Heart right ventricle (tissue), 16 donors: ENCODE measurements at regions not wholly inside any gene's neighbourhood (a gene's known extent, or its start where the extent isn't known, plus 50 kb on each side); places are given as distances from the start of the nearest gene placed in this dataset.

Experiments
- ATAC-seq, 8 donors: fragments of 200-7000 bp; cut with Tn5 transposase; one replicate each; pipeline ENCODE4 v1.9.1; 2020; ENCODE audit warnings: mild to moderate bottlenecking in 8 of 8, moderate library complexity in 8 of 8, moderate number of reproducible peaks in 1 of 8
- DNase-seq, 2 donors: peaks; one replicate each; pipeline ENCODE4 v3.0.0-alpha.2; 2020
- H3K27ac ChIP-seq, 10 donors: fragments of 200-600 bp; sonication (generic) in 2 of 10; one replicate each; pipeline versions ENCODE4 v1.5.0 to v1.8.0; 2020 to 2022; ENCODE audit warnings: mild to moderate bottlenecking in 3 of 10
- H3K27me3 ChIP-seq, 7 donors: fragments of 200-600 bp; one replicate each; pipeline ENCODE4 v1.8.0; 2021 to 2022; ENCODE audit warnings: mild to moderate bottlenecking in 2 of 7
- H3K36me3 ChIP-seq, 9 donors: fragments of 200-600 bp; sonication (generic) in 1 of 9; one replicate each; pipeline versions ENCODE4 v1.5.0 to v1.8.0; 2020 to 2022; ENCODE audit warnings: mild to moderate bottlenecking in 2 of 9
- H3K4me1 ChIP-seq, 9 donors: fragments of 200-600 bp; sonication (generic) in 1 of 9; one replicate each; pipeline versions ENCODE4 v1.5.0 to v1.8.0; 2020 to 2022; ENCODE audit warnings: mild to moderate bottlenecking in 4 of 9
- H3K4me3 ChIP-seq, 10 donors: fragments of 200-600 bp; sonication (generic) in 2 of 10; one replicate each; pipeline versions ENCODE4 v1.5.0 to v1.8.0; 2020 to 2022; ENCODE audit warnings: mild to moderate bottlenecking in 7 of 10, moderate library complexity in 2 of 10
- H3K9me3 ChIP-seq, 11 donors: fragments of 200-600 bp in 10 of 11; sonication (generic) in 2 of 11; one replicate each; pipeline versions ENCODE4 v1.5.0 to v1.8.0; 2013 to 2022; ENCODE audit warnings: mild to moderate bottlenecking in 2 of 11, control low read depth in 1 of 11, moderate library complexity in 1 of 11
- WGBS, 2 donors: extraction: QIAGEN DNeasy Blood & Tissue Kit; methylation state at CpG; one replicate each; pipeline ENCODE4 v1.1.7; 2013; ENCODE audit warnings: inconsistent platforms in 1 of 2; 5-methylcytosine and 5-hydroxymethylcytosine counted together
- intact Hi-C, 10 donors: fragments of 100-400 bp; cut with DNase I; formaldehyde crosslinking; loops; one replicate each; pipeline versions ENCODE4 v1.11.1 to v1.14.2; 2022
- TF ChIP-seq, protein P1 (sequence below), 9 donors: fragments of 200-600 bp; sonication (generic) in 2 of 9; IDR thresholded peaks; one replicate each; pipeline versions ENCODE4 v1.5.0 to v1.8.0; 2021 to 2022; ENCODE audit warnings: antibody characterized with exemption in 9 of 9, mild to moderate bottlenecking in 5 of 9, moderate library complexity in 1 of 9
- donor health status: Arrhythmogenic right ventricular cardiomyopathy.
- donor health status: ischemic (EF 13 %, LVEDD 7.1; RV severe dilation, severe dysfunction).
- donor health status: healthy with polysubstance abuse.
- donor health status: DM: no; HTN: yes; CAD: no.
- donor health status: DM: no; HTN: no; CAD: no.
- donor health status: ischemic (EF 25% LVEDD 6.9; RV normal size, moderate dysfunction).
- donor health status: ischemic (EF 25% LVEDD 5.7; RV mildly dilated, moderate dysfunction).
- donor health status: healthy.
- donor health status: DM: yes; HTN: yes; CAD: no.
- donor health status: Ischemic cardiomyopathy.
- donor health status: ischemic (EF 35%, LVEDD 5.7; RV mildly dilated, moderate dysfunction).
- donor health status: nonischemic (EF 11% LVEDD 7.7; RV severe dilation, severe dysfunction).
- donor health status: DM: yes; HTN: yes; CAD: no.
- donor health status: PGD.
- donor health status: ischemic (EF 29% LVEDD 5.4; RV normal size, mild dysfunction).
- donor health status: nonischemic (EF 23%, LVEDD 6.1; RV moderate dilation, normal function).

DNA sequence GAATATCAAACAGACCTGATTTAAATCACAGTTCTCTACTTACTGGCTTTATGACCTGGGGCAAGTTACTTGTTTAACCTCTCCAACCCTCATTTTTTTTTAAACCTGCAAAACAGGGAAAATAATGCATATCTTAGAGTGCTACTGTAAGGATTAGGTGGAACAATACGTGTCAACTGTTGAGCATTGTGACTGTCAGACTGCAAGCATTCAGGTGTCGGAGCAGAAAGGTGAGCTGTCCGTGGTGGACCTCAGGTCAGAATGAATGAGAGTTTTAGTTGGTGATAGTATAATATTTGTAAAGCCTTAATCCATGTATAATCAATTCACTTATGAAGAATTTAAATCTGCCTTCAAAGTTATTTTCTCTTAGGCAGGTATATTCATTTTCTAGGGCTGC lies 404.2 kb downstream of the ETNK1 start:
- TF ChIP-seq, protein P1, sequence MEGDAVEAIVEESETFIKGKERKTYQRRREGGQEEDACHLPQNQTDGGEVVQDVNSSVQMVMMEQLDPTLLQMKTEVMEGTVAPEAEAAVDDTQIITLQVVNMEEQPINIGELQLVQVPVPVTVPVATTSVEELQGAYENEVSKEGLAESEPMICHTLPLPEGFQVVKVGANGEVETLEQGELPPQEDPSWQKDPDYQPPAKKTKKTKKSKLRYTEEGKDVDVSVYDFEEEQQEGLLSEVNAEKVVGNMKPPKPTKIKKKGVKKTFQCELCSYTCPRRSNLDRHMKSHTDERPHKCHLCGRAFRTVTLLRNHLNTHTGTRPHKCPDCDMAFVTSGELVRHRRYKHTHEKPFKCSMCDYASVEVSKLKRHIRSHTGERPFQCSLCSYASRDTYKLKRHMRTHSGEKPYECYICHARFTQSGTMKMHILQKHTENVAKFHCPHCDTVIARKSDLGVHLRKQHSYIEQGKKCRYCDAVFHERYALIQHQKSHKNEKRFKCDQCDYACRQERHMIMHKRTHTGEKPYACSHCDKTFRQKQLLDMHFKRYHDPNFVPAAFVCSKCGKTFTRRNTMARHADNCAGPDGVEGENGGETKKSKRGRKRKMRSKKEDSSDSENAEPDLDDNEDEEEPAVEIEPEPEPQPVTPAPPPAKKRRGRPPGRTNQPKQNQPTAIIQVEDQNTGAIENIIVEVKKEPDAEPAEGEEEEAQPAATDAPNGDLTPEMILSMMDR (IDR thresholded peaks at IDR 0.05) = no peak
- no peaks in the 10 kb centered on the region for H3K4me1 ChIP-seq
- DNase-seq (no peak), ATAC-seq (no peak)
- intact Hi-C loops = no loop called here
- H3K27me3 ChIP-seq = peaks cover 0 to 6% (median 0%) of the 10 kb centered on the region in 7 donors
- no peaks in the 10 kb centered on the region for H3K9me3 ChIP-seq
- H3K27ac ChIP-seq = no peak overlapping the region
- no peak overlapping the region for H3K4me3 ChIP-seq
- no peaks in the 10 kb centered on the region for H3K36me3 ChIP-seq
- 66 to 70% methylated on average over 3 of the region's 3 CpGs for WGBS, 2 donors

DNA sequence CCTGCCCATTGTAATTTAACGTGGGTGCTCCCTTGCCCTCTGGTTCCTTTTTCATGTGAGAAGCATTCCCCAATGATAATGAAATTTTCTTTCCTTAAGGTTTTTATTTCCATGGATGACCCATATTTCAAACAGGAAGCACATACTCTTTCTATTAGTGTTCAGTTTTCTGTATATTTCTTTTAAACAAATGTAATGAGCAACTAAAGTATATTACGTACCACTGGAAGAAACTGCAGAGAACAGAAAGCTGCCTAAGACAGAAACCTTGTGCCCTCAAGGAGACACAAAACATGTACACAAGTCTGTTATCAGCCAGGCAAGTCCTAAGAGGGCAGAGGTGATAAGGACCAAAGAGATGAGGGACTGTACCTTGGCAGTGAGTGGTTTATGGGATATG lies 414.9 kb downstream of the ETNK1 start:
- intact Hi-C loops = no loop called here
- Histone ChIP-seq H3K4me1 (no peaks in the 10 kb centered on the region), H3K27me3 (no peaks in the 10 kb centered on the region), H3K36me3 (no peaks in the 10 kb centered on the region), H3K4me3 (no peak overlapping the region), H3K27ac (no peak overlapping the region), H3K9me3 (no peaks in the 10 kb centered on the region)
- 68 to 72% methylated on average over 2 of the region's 2 CpGs for WGBS, 2 donors
- ATAC-seq = no peak
- no peak for DNase-seq
- TF ChIP-seq, protein P1 (IDR thresholded peaks at IDR 0.05) = no peak

DNA sequence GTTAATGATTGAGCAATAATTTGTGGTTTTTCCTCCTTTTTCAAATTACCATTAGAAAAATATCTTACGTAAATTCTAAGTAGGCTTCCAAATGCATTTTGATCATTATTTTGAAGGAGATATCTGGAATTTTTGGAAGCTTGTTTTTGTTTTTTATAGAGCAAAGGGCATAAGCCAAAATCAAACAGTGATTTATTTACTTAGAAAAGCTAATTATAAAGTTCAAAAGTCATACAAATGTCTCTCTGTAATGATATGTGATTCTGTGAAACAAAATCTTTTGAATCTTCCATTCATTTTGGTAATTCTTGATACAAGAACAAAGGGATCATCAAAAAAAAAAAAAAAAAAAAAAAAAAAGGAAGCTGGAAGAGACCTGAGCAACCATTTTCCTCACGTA lies 416.8 kb downstream of the ETNK1 start:
- intact Hi-C loops = no loop called here
- DNase-seq (no peak), ATAC-seq (no peak)
- Histone ChIP-seq H3K9me3 (no peaks in the 10 kb centered on the region), H3K4me1 (no peaks in the 10 kb centered on the region), H3K27me3 (no peaks in the 10 kb centered on the region), H3K27ac (no peak overlapping the region), H3K4me3 (no peak overlapping the region), H3K36me3 (no peaks in the 10 kb centered on the region)
- 90 to 97% methylated on average over 2 of the region's 2 CpGs for WGBS, 2 donors
- TF ChIP-seq, protein P1 (IDR thresholded peaks at IDR 0.05) = no peak

DNA sequence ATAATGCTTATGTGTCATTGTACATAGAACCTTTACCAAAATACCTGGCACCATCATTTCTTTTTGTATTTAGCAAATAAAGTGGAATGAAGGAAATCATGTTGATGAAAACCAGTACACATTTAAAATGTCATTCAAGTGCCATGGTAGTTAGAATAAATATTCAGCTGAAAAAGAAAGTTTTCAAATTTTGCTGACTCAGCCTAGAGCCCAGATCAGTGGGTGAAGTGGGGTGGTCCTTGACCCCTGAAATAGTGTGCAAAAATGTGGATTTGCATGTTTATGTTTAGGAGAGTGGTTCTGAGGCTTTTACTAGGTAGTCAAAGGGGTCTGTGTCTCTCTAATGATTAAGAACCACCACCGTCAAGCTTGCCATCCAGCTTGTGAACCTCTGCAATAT lies 418.7 kb downstream of the ETNK1 start:
- H3K36me3 ChIP-seq = no peaks in the 10 kb centered on the region
- TF ChIP-seq, protein P1 (IDR thresholded peaks at IDR 0.05) = no peak
- H3K4me1 ChIP-seq = no peaks in the 10 kb centered on the region
- no peak for DNase-seq
- 93% methylated on average over 1 of the region's 1 CpG for WGBS, 2 donors
- no peak overlapping the region for H3K4me3 ChIP-seq
- no peak overlapping the region for H3K27ac ChIP-seq
- intact Hi-C loops = no loop called here
- H3K27me3 ChIP-seq = no peaks in the 10 kb centered on the region
- no peak for ATAC-seq
- H3K9me3 ChIP-seq = peaks cover 0 to 1% (median 0%) of the 10 kb centered on the region in 11 donors

DNA sequence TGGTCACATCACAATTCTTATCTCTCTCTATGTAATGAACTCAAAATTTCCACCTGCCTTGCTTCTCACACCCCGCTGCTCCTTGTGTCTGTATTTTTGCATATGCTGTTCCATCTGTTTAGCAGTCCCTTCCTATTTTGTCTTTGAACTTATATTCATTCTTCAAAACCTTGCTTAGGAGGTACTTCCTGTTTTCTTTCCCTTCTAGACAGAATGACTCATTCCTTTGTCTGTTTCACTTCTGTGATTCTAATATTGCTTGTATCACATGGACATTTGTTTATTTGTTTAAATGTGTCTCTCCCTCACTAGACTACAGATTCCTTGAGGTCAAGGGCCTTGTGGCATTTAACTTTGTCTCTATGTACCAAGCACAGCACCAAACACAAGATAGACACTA lies 424.2 kb downstream of the ETNK1 start:
- WGBS, 2 donors = 87 to 91% methylated on average over 1 of the region's 1 CpG
- Histone ChIP-seq H3K4me1 (no peaks in the 10 kb centered on the region), H3K36me3 (no peaks in the 10 kb centered on the region), H3K27ac (no peak overlapping the region), H3K4me3 (no peak overlapping the region), H3K9me3 (peaks cover 0 to 10% (median 0%) of the 10 kb centered on the region in 11 donors), H3K27me3 (no peaks in the 10 kb centered on the region)
- intact Hi-C loops = no loop called here
- ATAC-seq (no peak), DNase-seq (no peak)
- TF ChIP-seq, protein P1 (IDR thresholded peaks at IDR 0.05) = no peak
